ENCODE measurements at regions not wholly inside any gene's neighbourhood (a gene's known extent, or its start where the extent isn't known, plus 50 kb on each side); places are given as distances from the start of the nearest gene placed in this dataset.

GRCh38 chr14:26839481-26839880, 241.6 kb upstream of the NOVA1 start:
- peaks cover 12% of the 10 kb centered on the region for H3K27me3 Mint-ChIP-seq
- H3K4me3 Mint-ChIP-seq (ENCODE audit: low read depth), result no peak overlapping the region
- no peak overlapping the region for H3K27ac Mint-ChIP-seq

GRCh38 chr14:26841326-26841725, 243.5 kb upstream of the NOVA1 start:
- H3K36me3 Mint-ChIP-seq (ENCODE audit: insufficient read depth), result no peaks in the 10 kb centered on the region
- DNase-seq (ENCODE audit: low spot score, unreplicated experiment), result no peak
- no peak overlapping the region for H3K27ac Mint-ChIP-seq
- H3K27me3 Mint-ChIP-seq, result peaks cover 12% of the 10 kb centered on the region
- no peak overlapping the region for H3K4me3 Mint-ChIP-seq (ENCODE audit: low read depth)
- no peak for TF ChIP-seq CTCF (IDR thresholded peaks at IDR 0.05; ENCODE audit: unreplicated experiment)
- no peaks in the 10 kb centered on the region for H3K9me3 Mint-ChIP-seq (ENCODE audit: low read depth)
- peaks cover 18% of the 10 kb centered on the region for H3K4me1 Mint-ChIP-seq (ENCODE audit: low read depth)

More at GRCh38 chr14:26839481-26839880, 241.6 kb upstream of the NOVA1 start:
- no peak for TF ChIP-seq CTCF (IDR thresholded peaks at IDR 0.05; ENCODE audit: unreplicated experiment)
- peaks cover 12% of the 10 kb centered on the region for H3K4me1 Mint-ChIP-seq (ENCODE audit: low read depth)
- H3K9me3 Mint-ChIP-seq (ENCODE audit: low read depth), result no peaks in the 10 kb centered on the region
- no peak for DNase-seq (ENCODE audit: low spot score, unreplicated experiment)
- no peaks in the 10 kb centered on the region for H3K36me3 Mint-ChIP-seq (ENCODE audit: insufficient read depth)

- peak overlapping the region; percentile 51 for H3K27ac Mint-ChIP-seq
- H3K9me3 Mint-ChIP-seq (ENCODE audit: low read depth), result no peaks in the 10 kb centered on the region
- H3K4me1 Mint-ChIP-seq (ENCODE audit: low read depth), result peaks cover 15% of the 10 kb centered on the region
- peaks cover 9% of the 10 kb centered on the region for H3K27me3 Mint-ChIP-seq
- DNase-seq (ENCODE audit: low spot score, unreplicated experiment), result no peak
- H3K4me3 Mint-ChIP-seq (ENCODE audit: low read depth), result no peak overlapping the region
- H3K36me3 Mint-ChIP-seq (ENCODE audit: insufficient read depth), result no peaks in the 10 kb centered on the region
- no peak for TF ChIP-seq CTCF (IDR thresholded peaks at IDR 0.05; ENCODE audit: unreplicated experiment)
Measured at GRCh38 chr14:26841920-26842741, 244.3 kb upstream of the NOVA1 start.

- peaks cover 3% of the 10 kb centered on the region for H3K27me3 Mint-ChIP-seq
- H3K36me3 Mint-ChIP-seq (ENCODE audit: insufficient read depth), result no peaks in the 10 kb centered on the region
- no peak overlapping the region for H3K4me3 Mint-ChIP-seq (ENCODE audit: low read depth)
- no peak for DNase-seq (ENCODE audit: low spot score, unreplicated experiment)
- H3K9me3 Mint-ChIP-seq (ENCODE audit: low read depth), result no peaks in the 10 kb centered on the region
- peak overlapping the region; percentile 1 for H3K27ac Mint-ChIP-seq
- no peak for TF ChIP-seq CTCF (IDR thresholded peaks at IDR 0.05; ENCODE audit: unreplicated experiment)
- H3K4me1 Mint-ChIP-seq (ENCODE audit: low read depth), result peaks cover 15% of the 10 kb centered on the region
Measured at GRCh38 chr14:26845151-26845818, 247.5 kb upstream of the NOVA1 start.

- no peak for DNase-seq (ENCODE audit: low spot score, unreplicated experiment)
- H3K27ac Mint-ChIP-seq, result no peak overlapping the region
- no peak for TF ChIP-seq CTCF (IDR thresholded peaks at IDR 0.05; ENCODE audit: unreplicated experiment)
Measured at GRCh38 chr14:26846388-26846787, 248.6 kb upstream of the NOVA1 start.

More at GRCh38 chr14:26846388-26846787, 248.6 kb upstream of the NOVA1 start:
- Mint-ChIP-seq H3K9me3 (ENCODE audit: low read depth) (peaks cover 4% of the 10 kb centered on the region), H3K4me1 (ENCODE audit: low read depth) (peaks cover 14% of the 10 kb centered on the region), H3K27me3 (no peaks in the 10 kb centered on the region), H3K36me3 (ENCODE audit: insufficient read depth) (no peaks in the 10 kb centered on the region), H3K4me3 (ENCODE audit: low read depth) (no peak overlapping the region)

Data from progenitor cell of endocrine pancreas (in vitro differentiated cells).